ENCODE measurements at regions not wholly inside any gene's neighbourhood (a gene's known extent, or its start where the extent isn't known, plus 50 kb on each side); places are given as distances from the start of the nearest gene placed in this dataset.

GRCh38 chr6:115733426-115733825 is 327.3 kb downstream of the FRK start:
- H3K27me3 ChIP-seq (ENCODE audit: control insufficient read depth, insufficient read depth, low read length) = no peaks in the 10 kb centered on the region
- in situ Hi-C loops (cut with HindIII; ENCODE audit: low pct_unique_long_range_greater_than_20kb, low sequenced_read_pairs) = no loop called here
- H3K9me3 ChIP-seq (ENCODE audit: control insufficient read depth, insufficient read depth, low read depth, low read length) = no peaks in the 10 kb centered on the region
- no TSS peak for BruUV-seq (replicated peaks)
- H3K4me1 ChIP-seq (ENCODE audit: control insufficient read depth, insufficient read depth, low read length) = no peaks in the 10 kb centered on the region
- TF ChIP-seq, protein P1, sequence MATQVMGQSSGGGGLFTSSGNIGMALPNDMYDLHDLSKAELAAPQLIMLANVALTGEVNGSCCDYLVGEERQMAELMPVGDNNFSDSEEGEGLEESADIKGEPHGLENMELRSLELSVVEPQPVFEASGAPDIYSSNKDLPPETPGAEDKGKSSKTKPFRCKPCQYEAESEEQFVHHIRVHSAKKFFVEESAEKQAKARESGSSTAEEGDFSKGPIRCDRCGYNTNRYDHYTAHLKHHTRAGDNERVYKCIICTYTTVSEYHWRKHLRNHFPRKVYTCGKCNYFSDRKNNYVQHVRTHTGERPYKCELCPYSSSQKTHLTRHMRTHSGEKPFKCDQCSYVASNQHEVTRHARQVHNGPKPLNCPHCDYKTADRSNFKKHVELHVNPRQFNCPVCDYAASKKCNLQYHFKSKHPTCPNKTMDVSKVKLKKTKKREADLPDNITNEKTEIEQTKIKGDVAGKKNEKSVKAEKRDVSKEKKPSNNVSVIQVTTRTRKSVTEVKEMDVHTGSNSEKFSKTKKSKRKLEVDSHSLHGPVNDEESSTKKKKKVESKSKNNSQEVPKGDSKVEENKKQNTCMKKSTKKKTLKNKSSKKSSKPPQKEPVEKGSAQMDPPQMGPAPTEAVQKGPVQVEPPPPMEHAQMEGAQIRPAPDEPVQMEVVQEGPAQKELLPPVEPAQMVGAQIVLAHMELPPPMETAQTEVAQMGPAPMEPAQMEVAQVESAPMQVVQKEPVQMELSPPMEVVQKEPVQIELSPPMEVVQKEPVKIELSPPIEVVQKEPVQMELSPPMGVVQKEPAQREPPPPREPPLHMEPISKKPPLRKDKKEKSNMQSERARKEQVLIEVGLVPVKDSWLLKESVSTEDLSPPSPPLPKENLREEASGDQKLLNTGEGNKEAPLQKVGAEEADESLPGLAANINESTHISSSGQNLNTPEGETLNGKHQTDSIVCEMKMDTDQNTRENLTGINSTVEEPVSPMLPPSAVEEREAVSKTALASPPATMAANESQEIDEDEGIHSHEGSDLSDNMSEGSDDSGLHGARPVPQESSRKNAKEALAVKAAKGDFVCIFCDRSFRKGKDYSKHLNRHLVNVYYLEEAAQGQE (IDR thresholded peaks at IDR 0.05; ENCODE audit: insufficient read depth in 1 of 2, low read depth in 2 of 2, low read length in 1 of 2) = no peak
- TF ChIP-seq POLR2AphosphoS5 (IDR thresholded peaks at IDR 0.05; ENCODE audit: low read depth, low read length) = no peak
- no peak for TF ChIP-seq TCF7L2 (IDR thresholded peaks at IDR 0.05; ENCODE audit: low read depth, low read length)
- TF ChIP-seq SIN3A (IDR thresholded peaks at IDR 0.05; ENCODE audit: borderline replicate concordance, insufficient read depth, low read depth, low read length) = no peak
- no peak for TF ChIP-seq CTCF (IDR thresholded peaks at IDR 0.05)
- H3K36me3 ChIP-seq (ENCODE audit: control insufficient read depth, insufficient read depth, low read length) = no peaks in the 10 kb centered on the region
- POLR2A ChIA-PET = no interaction called here
- H3K4me3 ChIP-seq (ENCODE audit: low read depth in 2 of 2, low read length in 2 of 2) = no peak overlapping the region
- ATAC-seq = no peak
- CTCF ChIA-PET = no interaction called here
- no peak for DNase-seq (ENCODE audit: low read depth, low spot score)
- intact Hi-C loops (cut with micrococcal nuclease; ENCODE audit: unreplicated experiment) = no loop called here
- no peak overlapping the region for H3K27ac ChIP-seq (ENCODE audit: low read length)

- no TSS peak for BruUV-seq (replicated peaks)
- Histone ChIP-seq H3K4me1 (ENCODE audit: control insufficient read depth, insufficient read depth, low read length) (no peaks in the 10 kb centered on the region), H3K4me3 (ENCODE audit: low read depth in 2 of 2, low read length in 2 of 2) (no peak overlapping the region), H3K9me3 (ENCODE audit: control insufficient read depth, insufficient read depth, low read depth, low read length) (no peaks in the 10 kb centered on the region), H3K27me3 (ENCODE audit: control insufficient read depth, insufficient read depth, low read length) (no peaks in the 10 kb centered on the region), H3K27ac (ENCODE audit: low read length) (no peak overlapping the region), H3K36me3 (ENCODE audit: control insufficient read depth, insufficient read depth, low read length) (no peaks in the 10 kb centered on the region)
- TF ChIP-seq CTCF (IDR thresholded peaks at IDR 0.05) = no peak
- TF ChIP-seq, protein P1 (IDR thresholded peaks at IDR 0.05; ENCODE audit: insufficient read depth in 1 of 2, low read depth in 2 of 2, low read length in 1 of 2) = no peak
- no peak for TF ChIP-seq POLR2AphosphoS5 (IDR thresholded peaks at IDR 0.05; ENCODE audit: low read depth, low read length)
- no peak for TF ChIP-seq SIN3A (IDR thresholded peaks at IDR 0.05; ENCODE audit: borderline replicate concordance, insufficient read depth, low read depth, low read length)
- TF ChIP-seq TCF7L2 (IDR thresholded peaks at IDR 0.05; ENCODE audit: low read depth, low read length) = no peak
- intact Hi-C loops (cut with micrococcal nuclease; ENCODE audit: unreplicated experiment) = no loop called here
- ATAC-seq (no peak), DNase-seq (ENCODE audit: low read depth, low spot score) (no peak)
- ChIA-PET CTCF (no interaction called here), POLR2A (no interaction called here)
- in situ Hi-C loops (cut with HindIII; ENCODE audit: low pct_unique_long_range_greater_than_20kb, low sequenced_read_pairs) = no loop called here
Observed at GRCh38 chr6:115729036-115729435, 331.7 kb downstream of the FRK start.
